K562 (cell line): ENCODE measurements at regions not wholly inside any gene's neighbourhood (a gene's known extent, or its start where the extent isn't known, plus 50 kb on each side); places are given as distances from the start of the nearest gene placed in this dataset.
A peak's percentile ranks its signal among the peaks of the same experiment; 100 is the strongest.

ENCODE experiments used
- COPS2 ChIP-seq: fragments of 450-650 bp; conservative IDR thresholded peaks from 2 replicates; pipeline ENCODE4 v1.6.1; 2016; ENCODE audit warnings: mild to moderate bottlenecking, moderate library complexity
- EGR1 ChIP-seq: fragments of 450-650 bp; conservative IDR thresholded peaks from 2 replicates; pipeline ENCODE4 v1.6.1; 2017; ENCODE audit warnings: mild to moderate bottlenecking
- HNRNPH1 ChIP-seq: fragments of 200-400 bp; formaldehyde crosslinking; optimal IDR thresholded peaks from 2 replicates; pipeline ENCODE3; 2017; ENCODE audit warnings: low read depth, mild to moderate bottlenecking, low read length, moderate library complexity
- NCOR1 ChIP-seq: fragments of 450-650 bp; IDR thresholded peaks from 2 replicates; pipeline ENCODE4 v1.6.1; 2016; ENCODE audit warnings: mild to moderate bottlenecking, moderate library complexity
- NFIC ChIP-seq: fragments of 450-650 bp; IDR thresholded peaks from 2 replicates; pipeline ENCODE4 v1.6.1; 2017; ENCODE audit warnings: mild to moderate bottlenecking, inconsistent platforms
- NR1H2 ChIP-seq: sonication (generic); formaldehyde crosslinking; IDR thresholded peaks from 2 replicates; pipeline ENCODE4 v1.4.0; 2020; ENCODE audit warnings: mild to moderate bottlenecking, missing genetic modification reagents
- RCOR1 ChIP-seq, 2 experiments: IDR thresholded peaks; 2 replicates each; pipeline ENCODE4 v1.6.1; 2012; ENCODE audit warnings: low read depth in 2 of 2, low read length in 2 of 2, borderline replicate concordance in 1 of 2, improper control_type of control experiment in 1 of 2
- ZNF282 ChIP-seq: sonication (generic); formaldehyde crosslinking; IDR thresholded peaks from 2 replicates; pipeline ENCODE4 v1.8.1; 2023; ENCODE audit warnings: missing genetic modification reagents
- TF ChIP-seq, protein P1 (sequence below): sonication (generic); formaldehyde crosslinking; IDR thresholded peaks from 2 replicates; pipeline ENCODE4 v1.8.0; 2022; ENCODE audit warnings: mild to moderate bottlenecking, low read depth, missing genetic modification reagents
- TF ChIP-seq, protein P2 (sequence below), 2 experiments: fragments of 450-650 bp; conservative IDR thresholded peaks; 2 replicates each; pipeline ENCODE4 v1.6.1; 2017; ENCODE audit warnings: mild to moderate bottlenecking in 2 of 2, moderate library complexity in 2 of 2
- TF ChIP-seq, protein P3 (sequence below), 3 experiments: IDR thresholded peaks in 2 of 3; conservative IDR thresholded peaks in 1 of 3; 2 replicates each; pipeline ENCODE4 v1.5.1; 2011 to 2012; ENCODE audit warnings: low read length in 3 of 3, mild to moderate bottlenecking in 3 of 3, control low read depth in 2 of 3, improper control_type of control experiment in 1 of 3, inconsistent platforms in 1 of 3, low read depth in 1 of 3, mixed read lengths in 1 of 3, moderate library complexity in 1 of 3; ENCODE audit not compliant: insufficient read depth in 2 of 3
- TF ChIP-seq, protein P4 (sequence below): fragments of 450-650 bp; IDR thresholded peaks from 2 replicates; pipeline ENCODE4 v1.6.1; 2017; ENCODE audit warnings: antibody characterized with exemption, mild to moderate bottlenecking
- TF ChIP-seq, protein P5 (sequence below): fragments of 200-800 bp; sonication (Bioruptor generic); IDR thresholded peaks from 2 replicates; pipeline ENCODE4 v1.6.1; 2016; ENCODE audit warnings: missing genetic modification characterization, missing compliant biosample characterization

DNA sequence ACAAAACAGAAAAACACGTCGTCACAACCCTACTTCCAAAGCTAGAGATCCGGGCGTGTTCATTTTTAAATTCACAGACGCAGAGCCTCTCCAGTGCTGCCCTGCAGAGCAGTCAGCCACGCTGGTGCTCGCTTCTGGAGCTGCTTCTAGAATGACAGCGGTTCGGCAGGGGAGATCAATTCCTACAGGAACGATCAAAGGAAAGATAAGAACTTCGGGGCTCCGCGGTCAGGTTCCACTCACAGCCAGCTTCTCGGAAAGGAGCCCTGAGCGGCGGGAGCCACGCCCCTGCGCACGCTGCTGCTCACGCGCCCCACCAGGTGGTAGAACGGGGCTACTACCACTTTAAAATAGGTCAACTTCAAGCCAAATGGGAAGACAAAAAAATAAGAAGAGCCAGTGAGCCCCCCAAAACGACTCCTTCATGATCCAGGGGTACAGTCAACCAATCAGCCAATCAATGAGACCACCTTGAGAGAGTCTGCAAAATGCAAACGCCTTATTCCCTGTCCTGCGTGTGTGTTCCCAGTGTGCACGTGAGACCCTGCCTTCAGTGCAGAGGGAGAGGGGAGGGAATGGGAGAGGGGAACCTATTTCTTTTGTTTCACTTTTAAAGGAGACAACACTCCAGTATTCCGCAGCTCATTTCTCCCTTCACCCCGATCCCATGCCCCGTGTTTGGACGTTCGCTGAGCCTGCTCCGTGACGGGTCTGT lies 209.7 kb downstream of the RBFOX3 start (continued):
- TF ChIP-seq, protein P1, sequence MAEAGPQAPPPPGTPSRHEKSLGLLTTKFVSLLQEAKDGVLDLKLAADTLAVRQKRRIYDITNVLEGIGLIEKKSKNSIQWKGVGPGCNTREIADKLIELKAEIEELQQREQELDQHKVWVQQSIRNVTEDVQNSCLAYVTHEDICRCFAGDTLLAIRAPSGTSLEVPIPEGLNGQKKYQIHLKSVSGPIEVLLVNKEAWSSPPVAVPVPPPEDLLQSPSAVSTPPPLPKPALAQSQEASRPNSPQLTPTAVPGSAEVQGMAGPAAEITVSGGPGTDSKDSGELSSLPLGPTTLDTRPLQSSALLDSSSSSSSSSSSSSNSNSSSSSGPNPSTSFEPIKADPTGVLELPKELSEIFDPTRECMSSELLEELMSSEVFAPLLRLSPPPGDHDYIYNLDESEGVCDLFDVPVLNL = no peak
- TF ChIP-seq ZNF282 (CRISPR knock-in tag) = no peak
- TF ChIP-seq, protein P2, sequence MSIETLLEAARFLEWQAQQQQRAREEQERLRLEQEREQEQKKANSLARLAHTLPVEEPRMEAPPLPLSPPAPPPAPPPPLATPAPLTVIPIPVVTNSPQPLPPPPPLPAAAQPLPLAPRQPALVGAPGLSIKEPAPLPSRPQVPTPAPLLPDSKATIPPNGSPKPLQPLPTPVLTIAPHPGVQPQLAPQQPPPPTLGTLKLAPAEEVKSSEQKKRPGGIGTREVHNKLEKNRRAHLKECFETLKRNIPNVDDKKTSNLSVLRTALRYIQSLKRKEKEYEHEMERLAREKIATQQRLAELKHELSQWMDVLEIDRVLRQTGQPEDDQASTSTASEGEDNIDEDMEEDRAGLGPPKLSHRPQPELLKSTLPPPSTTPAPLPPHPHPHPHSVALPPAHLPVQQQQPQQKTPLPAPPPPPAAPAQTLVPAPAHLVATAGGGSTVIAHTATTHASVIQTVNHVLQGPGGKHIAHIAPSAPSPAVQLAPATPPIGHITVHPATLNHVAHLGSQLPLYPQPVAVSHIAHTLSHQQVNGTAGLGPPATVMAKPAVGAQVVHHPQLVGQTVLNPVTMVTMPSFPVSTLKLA (conservative IDR thresholded peaks at IDR 0.05) = peak in 1 of 2 experiments; percentile 67; a peak in 2 of 4 replicates
- no peak for TF ChIP-seq NFIC
- no peak for TF ChIP-seq RCOR1 (IDR thresholded peaks at IDR 0.05; ENCODE audit: borderline replicate concordance in 1 of 2, low read depth in 2 of 2, low read length in 2 of 2)
- TF ChIP-seq NCOR1 = no peak
- TF ChIP-seq, protein P3, sequence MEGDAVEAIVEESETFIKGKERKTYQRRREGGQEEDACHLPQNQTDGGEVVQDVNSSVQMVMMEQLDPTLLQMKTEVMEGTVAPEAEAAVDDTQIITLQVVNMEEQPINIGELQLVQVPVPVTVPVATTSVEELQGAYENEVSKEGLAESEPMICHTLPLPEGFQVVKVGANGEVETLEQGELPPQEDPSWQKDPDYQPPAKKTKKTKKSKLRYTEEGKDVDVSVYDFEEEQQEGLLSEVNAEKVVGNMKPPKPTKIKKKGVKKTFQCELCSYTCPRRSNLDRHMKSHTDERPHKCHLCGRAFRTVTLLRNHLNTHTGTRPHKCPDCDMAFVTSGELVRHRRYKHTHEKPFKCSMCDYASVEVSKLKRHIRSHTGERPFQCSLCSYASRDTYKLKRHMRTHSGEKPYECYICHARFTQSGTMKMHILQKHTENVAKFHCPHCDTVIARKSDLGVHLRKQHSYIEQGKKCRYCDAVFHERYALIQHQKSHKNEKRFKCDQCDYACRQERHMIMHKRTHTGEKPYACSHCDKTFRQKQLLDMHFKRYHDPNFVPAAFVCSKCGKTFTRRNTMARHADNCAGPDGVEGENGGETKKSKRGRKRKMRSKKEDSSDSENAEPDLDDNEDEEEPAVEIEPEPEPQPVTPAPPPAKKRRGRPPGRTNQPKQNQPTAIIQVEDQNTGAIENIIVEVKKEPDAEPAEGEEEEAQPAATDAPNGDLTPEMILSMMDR (IDR thresholded peaks at IDR 0.05 in 2 of 3, conservative IDR thresholded peaks at IDR 0.05 in 1 of 3; ENCODE audit: insufficient read depth in 2 of 3, low read depth in 1 of 3, low read length in 3 of 3) = peak; percentile 80 to 90 (median 88)
- TF ChIP-seq NR1H2 (CRISPR knock-in tag) = no peak
- TF ChIP-seq, protein P4, sequence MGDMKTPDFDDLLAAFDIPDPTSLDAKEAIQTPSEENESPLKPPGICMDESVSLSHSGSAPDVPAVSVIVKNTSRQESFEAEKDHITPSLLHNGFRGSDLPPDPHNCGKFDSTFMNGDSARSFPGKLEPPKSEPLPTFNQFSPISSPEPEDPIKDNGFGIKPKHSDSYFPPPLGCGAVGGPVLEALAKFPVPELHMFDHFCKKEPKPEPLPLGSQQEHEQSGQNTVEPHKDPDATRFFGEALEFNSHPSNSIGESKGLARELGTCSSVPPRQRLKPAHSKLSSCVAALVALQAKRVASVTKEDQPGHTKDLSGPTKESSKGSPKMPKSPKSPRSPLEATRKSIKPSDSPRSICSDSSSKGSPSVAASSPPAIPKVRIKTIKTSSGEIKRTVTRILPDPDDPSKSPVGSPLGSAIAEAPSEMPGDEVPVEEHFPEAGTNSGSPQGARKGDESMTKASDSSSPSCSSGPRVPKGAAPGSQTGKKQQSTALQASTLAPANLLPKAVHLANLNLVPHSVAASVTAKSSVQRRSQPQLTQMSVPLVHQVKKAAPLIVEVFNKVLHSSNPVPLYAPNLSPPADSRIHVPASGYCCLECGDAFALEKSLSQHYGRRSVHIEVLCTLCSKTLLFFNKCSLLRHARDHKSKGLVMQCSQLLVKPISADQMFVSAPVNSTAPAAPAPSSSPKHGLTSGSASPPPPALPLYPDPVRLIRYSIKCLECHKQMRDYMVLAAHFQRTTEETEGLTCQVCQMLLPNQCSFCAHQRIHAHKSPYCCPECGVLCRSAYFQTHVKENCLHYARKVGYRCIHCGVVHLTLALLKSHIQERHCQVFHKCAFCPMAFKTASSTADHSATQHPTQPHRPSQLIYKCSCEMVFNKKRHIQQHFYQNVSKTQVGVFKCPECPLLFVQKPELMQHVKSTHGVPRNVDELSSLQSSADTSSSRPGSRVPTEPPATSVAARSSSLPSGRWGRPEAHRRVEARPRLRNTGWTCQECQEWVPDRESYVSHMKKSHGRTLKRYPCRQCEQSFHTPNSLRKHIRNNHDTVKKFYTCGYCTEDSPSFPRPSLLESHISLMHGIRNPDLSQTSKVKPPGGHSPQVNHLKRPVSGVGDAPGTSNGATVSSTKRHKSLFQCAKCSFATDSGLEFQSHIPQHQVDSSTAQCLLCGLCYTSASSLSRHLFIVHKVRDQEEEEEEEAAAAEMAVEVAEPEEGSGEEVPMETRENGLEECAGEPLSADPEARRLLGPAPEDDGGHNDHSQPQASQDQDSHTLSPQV = no peak
- no peak for TF ChIP-seq HNRNPH1
- TF ChIP-seq, protein P5, sequence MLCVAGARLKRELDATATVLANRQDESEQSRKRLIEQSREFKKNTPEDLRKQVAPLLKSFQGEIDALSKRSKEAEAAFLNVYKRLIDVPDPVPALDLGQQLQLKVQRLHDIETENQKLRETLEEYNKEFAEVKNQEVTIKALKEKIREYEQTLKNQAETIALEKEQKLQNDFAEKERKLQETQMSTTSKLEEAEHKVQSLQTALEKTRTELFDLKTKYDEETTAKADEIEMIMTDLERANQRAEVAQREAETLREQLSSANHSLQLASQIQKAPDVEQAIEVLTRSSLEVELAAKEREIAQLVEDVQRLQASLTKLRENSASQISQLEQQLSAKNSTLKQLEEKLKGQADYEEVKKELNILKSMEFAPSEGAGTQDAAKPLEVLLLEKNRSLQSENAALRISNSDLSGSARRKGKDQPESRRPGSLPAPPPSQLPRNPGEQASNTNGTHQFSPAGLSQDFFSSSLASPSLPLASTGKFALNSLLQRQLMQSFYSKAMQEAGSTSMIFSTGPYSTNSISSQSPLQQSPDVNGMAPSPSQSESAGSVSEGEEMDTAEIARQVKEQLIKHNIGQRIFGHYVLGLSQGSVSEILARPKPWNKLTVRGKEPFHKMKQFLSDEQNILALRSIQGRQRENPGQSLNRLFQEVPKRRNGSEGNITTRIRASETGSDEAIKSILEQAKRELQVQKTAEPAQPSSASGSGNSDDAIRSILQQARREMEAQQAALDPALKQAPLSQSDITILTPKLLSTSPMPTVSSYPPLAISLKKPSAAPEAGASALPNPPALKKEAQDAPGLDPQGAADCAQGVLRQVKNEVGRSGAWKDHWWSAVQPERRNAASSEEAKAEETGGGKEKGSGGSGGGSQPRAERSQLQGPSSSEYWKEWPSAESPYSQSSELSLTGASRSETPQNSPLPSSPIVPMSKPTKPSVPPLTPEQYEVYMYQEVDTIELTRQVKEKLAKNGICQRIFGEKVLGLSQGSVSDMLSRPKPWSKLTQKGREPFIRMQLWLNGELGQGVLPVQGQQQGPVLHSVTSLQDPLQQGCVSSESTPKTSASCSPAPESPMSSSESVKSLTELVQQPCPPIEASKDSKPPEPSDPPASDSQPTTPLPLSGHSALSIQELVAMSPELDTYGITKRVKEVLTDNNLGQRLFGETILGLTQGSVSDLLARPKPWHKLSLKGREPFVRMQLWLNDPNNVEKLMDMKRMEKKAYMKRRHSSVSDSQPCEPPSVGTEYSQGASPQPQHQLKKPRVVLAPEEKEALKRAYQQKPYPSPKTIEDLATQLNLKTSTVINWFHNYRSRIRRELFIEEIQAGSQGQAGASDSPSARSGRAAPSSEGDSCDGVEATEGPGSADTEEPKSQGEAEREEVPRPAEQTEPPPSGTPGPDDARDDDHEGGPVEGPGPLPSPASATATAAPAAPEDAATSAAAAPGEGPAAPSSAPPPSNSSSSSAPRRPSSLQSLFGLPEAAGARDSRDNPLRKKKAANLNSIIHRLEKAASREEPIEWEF = no peak
- no peak for TF ChIP-seq COPS2
- no peak for TF ChIP-seq EGR1
